ENCODE measurements at regions not wholly inside any gene's neighbourhood (a gene's known extent, or its start where the extent isn't known, plus 50 kb on each side); places are given as distances from the start of the nearest gene placed in this dataset.

- Histone ChIP-seq H3K9me3 (ENCODE audit: low read length) (no peaks in the 10 kb centered on the region), H4K20me1 (ENCODE audit: insufficient read depth) (no peaks in the 10 kb centered on the region), H3K9ac (ENCODE audit: low read length) (no peak overlapping the region), H3K9me2 (ENCODE audit: insufficient read depth, low read length) (no peaks in the 10 kb centered on the region), H2AFZ (ENCODE audit: low read depth, low read length) (no peak overlapping the region), H3K36me3 (ENCODE audit: insufficient read depth, low read length) (no peaks in the 10 kb centered on the region), H3K4me2 (ENCODE audit: low read length) (no peak overlapping the region), H3K79me2 (replicated peaks; ENCODE audit: insufficient read depth, low read length) (no peaks in the 10 kb centered on the region), H3F3A (ENCODE audit: insufficient read depth, low read length, poor library complexity, severe bottlenecking) (no peaks in the 10 kb centered on the region), H3K4me3 (ENCODE audit: low read length) (no peak overlapping the region), H3K27ac (ENCODE audit: low read length) (no peak overlapping the region), H3K27me3 (ENCODE audit: insufficient read depth, low read depth, low read length) (no peaks in the 10 kb centered on the region)
- TF ChIP-seq RAD21 (conservative IDR thresholded peaks at IDR 0.05) (no peak), CTCF (IDR thresholded peaks at IDR 0.05; ENCODE audit: poor library complexity, severe bottlenecking) (no peak), SMC3 (conservative IDR thresholded peaks at IDR 0.05; ENCODE audit: poor library complexity) (no peak), TAF1 (IDR thresholded peaks at IDR 0.05; ENCODE audit: low read depth) (no peak), EP300 (conservative IDR thresholded peaks at IDR 0.05; ENCODE audit: poor library complexity, severe bottlenecking) (no peak), POLR2AphosphoS5 (IDR thresholded peaks at IDR 0.05) (no peak), MXI1 (conservative IDR thresholded peaks at IDR 0.05; ENCODE audit: poor library complexity, severe bottlenecking) (no peak), REST (IDR thresholded peaks at IDR 0.05; ENCODE audit: borderline replicate concordance) (no peak), EZH2 (IDR thresholded peaks at IDR 0.05; ENCODE audit: borderline replicate concordance, insufficient read depth, low read length, poor library complexity, severe bottlenecking) (no peak)
These were observed 376.8 kb downstream of the SEC16B start for GRCh38 chr1:177593105-177593504.

- Histone ChIP-seq H3K9ac (ENCODE audit: low read length) (no peak overlapping the region), H3K27me3 (ENCODE audit: insufficient read depth, low read depth, low read length) (no peaks in the 10 kb centered on the region), H3K27ac (ENCODE audit: low read length) (no peak overlapping the region), H3K36me3 (ENCODE audit: insufficient read depth, low read length) (no peaks in the 10 kb centered on the region), H2AFZ (ENCODE audit: low read depth, low read length) (no peak overlapping the region), H3K4me2 (ENCODE audit: low read length) (no peak overlapping the region), H3K9me2 (ENCODE audit: insufficient read depth, low read length) (no peaks in the 10 kb centered on the region), H3F3A (ENCODE audit: insufficient read depth, low read length, poor library complexity, severe bottlenecking) (no peaks in the 10 kb centered on the region), H4K20me1 (ENCODE audit: insufficient read depth) (no peaks in the 10 kb centered on the region), H3K9me3 (ENCODE audit: low read length) (no peaks in the 10 kb centered on the region), H3K79me2 (replicated peaks; ENCODE audit: insufficient read depth, low read length) (no peaks in the 10 kb centered on the region), H3K4me3 (ENCODE audit: low read length) (no peak overlapping the region)
- TF ChIP-seq POLR2AphosphoS5 (IDR thresholded peaks at IDR 0.05) (no peak), EP300 (conservative IDR thresholded peaks at IDR 0.05; ENCODE audit: poor library complexity, severe bottlenecking) (no peak), MXI1 (conservative IDR thresholded peaks at IDR 0.05; ENCODE audit: poor library complexity, severe bottlenecking) (no peak), REST (IDR thresholded peaks at IDR 0.05; ENCODE audit: borderline replicate concordance) (no peak)
These were observed 377.2 kb downstream of the SEC16B start for GRCh38 chr1:177592624-177593023.
